CD4-positive, CD25-positive, alpha-beta regulatory T cell (primary cell): ENCODE measurements at regions not wholly inside any gene's neighbourhood (a gene's known extent, or its start where the extent isn't known, plus 50 kb on each side); places are given as distances from the start of the nearest gene placed in this dataset.
"Not testable (repeated sequence)": the region's sequence is repeated elsewhere in the genome, so short reads cannot be mapped to it uniquely, and the experiment has no call there.

Experiments
- ATAC-seq, 2 donors: fragments of 150-1000 bp; cut with Tn5 transposase; one replicate each; pipeline ENCODE4 v1.10.0; 2021; ENCODE audit warnings: low read depth in 2 of 2, moderate number of reproducible peaks in 2 of 2, moderate library complexity in 1 of 2
- DNase-seq, 3 donors: peaks; one replicate each; pipeline versions ENCODE4 v3.0.0 to v3.0.0-alpha.2; 2012 to 2022; ENCODE audit warnings: mixed read lengths in 1 of 3
- H3K27ac ChIP-seq: one replicate; pipeline ENCODE4 v1.7.0; 2013; ENCODE audit warnings: mild to moderate bottlenecking, low read length; ENCODE audit not compliant: insufficient read depth, poor library complexity, severe bottlenecking
- H3K27me3 ChIP-seq: one replicate; pipeline ENCODE4 v1.7.0; 2013; ENCODE audit warnings: low read length; ENCODE audit not compliant: control insufficient read depth, insufficient read depth
- H3K36me3 ChIP-seq: one replicate; pipeline ENCODE4 v1.7.0; 2013; ENCODE audit warnings: mild to moderate bottlenecking, low read length, moderate library complexity; ENCODE audit not compliant: control insufficient read depth, insufficient read depth
- H3K4me1 ChIP-seq: 2 replicates; pipeline ENCODE4 v1.7.0; 2013; ENCODE audit warnings: mild to moderate bottlenecking, low read length; ENCODE audit not compliant: insufficient read depth, control insufficient read depth, poor library complexity, severe bottlenecking
- H3K4me3 ChIP-seq: one replicate; pipeline ENCODE4 v1.7.0; 2013; ENCODE audit warnings: low read depth, mild to moderate bottlenecking, low read length, moderate library complexity
- H3K9me3 ChIP-seq, 2 experiments: 1 replicate in 1 of 2; 2 replicates in 1 of 2; pipeline ENCODE4 v1.7.0; 2013; ENCODE audit warnings: low read length in 2 of 2, mild to moderate bottlenecking in 1 of 2, moderate library complexity in 1 of 2; ENCODE audit not compliant: control insufficient read depth in 2 of 2
- H3K27ac Mint-ChIP-seq, 3 donors: one replicate each; pipeline ENCODE4 v1.8.0; 2020 to 2022; ENCODE audit warnings: mild to moderate bottlenecking in 3 of 3, mixed read lengths in 3 of 3, moderate library complexity in 2 of 3
- H3K27me3 Mint-ChIP-seq: one replicate; pipeline ENCODE4 v1.8.0; 2022; ENCODE audit warnings: mild to moderate bottlenecking, mixed read lengths
- H3K36me3 Mint-ChIP-seq: one replicate; pipeline ENCODE4 v1.8.0; 2020; ENCODE audit warnings: mixed read lengths
- H3K4me1 Mint-ChIP-seq, 4 donors: one replicate each; pipeline ENCODE4 v1.8.0; 2020 to 2022; ENCODE audit warnings: mixed read lengths in 4 of 4, mild to moderate bottlenecking in 1 of 4
- H3K4me3 Mint-ChIP-seq, 4 donors: one replicate each; pipeline ENCODE4 v1.8.0; 2020 to 2022; ENCODE audit warnings: mild to moderate bottlenecking in 4 of 4, mixed read lengths in 4 of 4, moderate library complexity in 3 of 4
- H3K9me3 Mint-ChIP-seq, 7 donors: one replicate each; pipeline ENCODE4 v1.8.0; 2020 to 2022; ENCODE audit warnings: mixed read lengths in 7 of 7, mild to moderate bottlenecking in 3 of 7, moderate library complexity in 2 of 7

GRCh38 chr7:153958381-153958780 is 93.8 kb upstream of the DPP6 start:
- not testable (repeated sequence) for H3K4me1 Mint-ChIP-seq, H3K9me3 ChIP-seq, H3K27ac ChIP-seq, ATAC-seq, H3K4me3 ChIP-seq, H3K4me1 ChIP-seq, H3K36me3 Mint-ChIP-seq, H3K27ac Mint-ChIP-seq, H3K27me3 Mint-ChIP-seq, H3K27me3 ChIP-seq, DNase-seq, H3K36me3 ChIP-seq, H3K4me3 Mint-ChIP-seq
- H3K9me3 Mint-ChIP-seq: peaks cover 0 to 10% (median 1%) of the 10 kb centered on the region in 7 donors

GRCh38 chr7:153958789-153959188 is 93.4 kb upstream of the DPP6 start:
- not testable (repeated sequence) for H3K4me3 Mint-ChIP-seq, H3K27ac Mint-ChIP-seq, H3K4me1 Mint-ChIP-seq, H3K36me3 Mint-ChIP-seq, DNase-seq, H3K36me3 ChIP-seq, H3K4me3 ChIP-seq, H3K9me3 ChIP-seq, H3K4me1 ChIP-seq, H3K27ac ChIP-seq, H3K27me3 Mint-ChIP-seq, ATAC-seq, H3K27me3 ChIP-seq
- peaks cover 0 to 10% (median 1%) of the 10 kb centered on the region in 7 donors for H3K9me3 Mint-ChIP-seq

GRCh38 chr7:153964481-153965112 is 87.6 kb upstream of the DPP6 start:
- DNase-seq, H3K27ac ChIP-seq, ATAC-seq, H3K27me3 ChIP-seq, H3K27ac Mint-ChIP-seq, H3K27me3 Mint-ChIP-seq, H3K36me3 Mint-ChIP-seq, H3K36me3 ChIP-seq, H3K4me1 ChIP-seq, H3K9me3 ChIP-seq, H3K4me3 ChIP-seq, H3K4me1 Mint-ChIP-seq, H3K9me3 Mint-ChIP-seq: not testable (repeated sequence)
- peak overlapping the region in 1 of 4 donors; percentile 28 for H3K4me3 Mint-ChIP-seq

- H3K36me3 ChIP-seq, H3K4me1 ChIP-seq, H3K9me3 ChIP-seq, H3K27me3 ChIP-seq, H3K9me3 Mint-ChIP-seq, H3K27me3 Mint-ChIP-seq, H3K36me3 Mint-ChIP-seq, H3K4me1 Mint-ChIP-seq, H3K4me3 Mint-ChIP-seq, ATAC-seq, H3K27ac ChIP-seq, H3K27ac Mint-ChIP-seq, H3K4me3 ChIP-seq, DNase-seq: not testable (repeated sequence)
These were observed 83.2 kb upstream of the DPP6 start for GRCh38 chr7:153969016-153969415.

- not testable (repeated sequence) for H3K27ac ChIP-seq, DNase-seq, H3K36me3 ChIP-seq, H3K36me3 Mint-ChIP-seq, H3K27me3 ChIP-seq, H3K4me1 Mint-ChIP-seq, H3K4me3 ChIP-seq, H3K9me3 ChIP-seq, H3K27me3 Mint-ChIP-seq, ATAC-seq, H3K4me3 Mint-ChIP-seq, H3K4me1 ChIP-seq, H3K9me3 Mint-ChIP-seq, H3K27ac Mint-ChIP-seq
These were observed 77.6 kb upstream of the DPP6 start for GRCh38 chr7:153974603-153975002.

- not testable (repeated sequence) for H3K27ac Mint-ChIP-seq, H3K9me3 Mint-ChIP-seq, H3K4me1 Mint-ChIP-seq, H3K27me3 Mint-ChIP-seq, H3K4me3 ChIP-seq, H3K27me3 ChIP-seq, DNase-seq, H3K36me3 ChIP-seq, H3K4me3 Mint-ChIP-seq, H3K36me3 Mint-ChIP-seq, H3K4me1 ChIP-seq, H3K9me3 ChIP-seq, ATAC-seq, H3K27ac ChIP-seq
These were observed 75.5 kb upstream of the DPP6 start for GRCh38 chr7:153976745-153977144.

- H3K27ac Mint-ChIP-seq, H3K4me3 ChIP-seq, H3K9me3 Mint-ChIP-seq, DNase-seq, ATAC-seq, H3K36me3 Mint-ChIP-seq, H3K27me3 Mint-ChIP-seq, H3K9me3 ChIP-seq, H3K4me3 Mint-ChIP-seq, H3K36me3 ChIP-seq, H3K4me1 ChIP-seq, H3K27ac ChIP-seq, H3K4me1 Mint-ChIP-seq, H3K27me3 ChIP-seq: not testable (repeated sequence)
These were observed 69.0 kb upstream of the DPP6 start for GRCh38 chr7:153983186-153983585.

- H3K9me3 Mint-ChIP-seq, H3K36me3 ChIP-seq, H3K27ac Mint-ChIP-seq, H3K4me3 ChIP-seq, DNase-seq, H3K27ac ChIP-seq, H3K4me1 ChIP-seq, H3K27me3 Mint-ChIP-seq, H3K36me3 Mint-ChIP-seq, H3K9me3 ChIP-seq, ATAC-seq, H3K27me3 ChIP-seq, H3K4me1 Mint-ChIP-seq: not testable (repeated sequence)
- peak overlapping the region in 1 of 4 donors; percentile 43 for H3K4me3 Mint-ChIP-seq
These were observed 63.1 kb upstream of the DPP6 start for GRCh38 chr7:153989066-153989627.
